K562 (cell line): ENCODE measurements at regions not wholly inside any gene's neighbourhood (a gene's known extent, or its start where the extent isn't known, plus 50 kb on each side); places are given as distances from the start of the nearest gene placed in this dataset.

Experiments
- ATAC-seq: fragments of 200-7000 bp; cut with Tn5 transposase; 3 replicates; pipeline ENCODE4 v1.9.1; 2020; ENCODE audit warnings: moderate library complexity
- BruUV-seq: library from RNA; stranded (reverse); fragments of 400-500 nt; replicated peaks from 2 replicates; lab custom pipeline; 2021; lab: Mats Ljungman, UMichigan
- CTCF ChIA-PET: fragments of 300-600 bp; formaldehyde crosslinking; extraction: SDS; loops from one replicate; lab custom pipeline; 2021; ENCODE audit warnings: low intra/inter-chr PET ratio; lab: Yijun Ruan, JAX
- POLR2A ChIA-PET: fragments of 300-600, 350-650 bp; sonication (Branson Sonifier 250); formaldehyde crosslinking; extraction: SDS; loops from one replicate; lab custom pipeline; 2021; ENCODE audit warnings: antibody characterized with exemption, inconsistent platforms; lab: Yijun Ruan, JAX
- DNase-seq, 4 experiments: peaks; one replicate each; pipeline versions ENCODE4 v3.0.0 to v3.0.0-alpha.2; 2011 to 2018; ENCODE audit warnings: low spot score in 3 of 4, mixed read lengths in 3 of 4; ENCODE audit errors: extremely low read depth in 1 of 4
- FAIRE-seq: peaks from 2 replicates; lab custom pipeline; 2011; peaks lifted over from hg19 to GRCh38; lab: Jason Lieb, UNC
- H2AFZ ChIP-seq: 2 replicates; pipeline ENCODE4 v1.6.0; 2011; ENCODE audit warnings: low read depth, low read length, control low read depth, inconsistent platforms
- H3K27ac ChIP-seq: fragments of 200-600 bp; 3 replicates; pipeline ENCODE4 v1.8.0; 2011; ENCODE audit warnings: low read depth, mild to moderate bottlenecking, control low read depth, inconsistent platforms, low read length, moderate library complexity, mixed read lengths; ENCODE audit errors: extremely low read depth
- H3K27me3 ChIP-seq, 2 experiments: fragments of 300-600 bp in 1 of 2; 2 replicates in 1 of 2; 3 replicates in 1 of 2; pipeline versions ENCODE4 v1.6.0 to v1.8.0; 2011; ENCODE audit warnings: inconsistent platforms in 2 of 2, low read length in 2 of 2, mild to moderate bottlenecking in 1 of 2, mixed read lengths in 1 of 2, moderate library complexity in 1 of 2; ENCODE audit not compliant: control insufficient read depth in 2 of 2, insufficient read depth in 2 of 2
- H3K36me3 ChIP-seq: fragments of 300-600 bp; 3 replicates; pipeline ENCODE4 v1.8.0; 2011; ENCODE audit warnings: mild to moderate bottlenecking, low read length, inconsistent platforms; ENCODE audit not compliant: control insufficient read depth, insufficient read depth
- H3K4me1 ChIP-seq, 2 experiments: fragments of 200-600 bp in 1 of 2; replicated peaks in 1 of 2; 2 replicates in 1 of 2; 3 replicates in 1 of 2; pipeline versions ENCODE4 v1.5.1 to v1.8.0; 2011; ENCODE audit warnings: inconsistent platforms in 2 of 2, low read length in 2 of 2, mild to moderate bottlenecking in 1 of 2, mixed read lengths in 1 of 2, moderate library complexity in 1 of 2; ENCODE audit not compliant: control insufficient read depth in 2 of 2, insufficient read depth in 2 of 2
- H3K4me2 ChIP-seq: 2 replicates; pipeline ENCODE4 v1.6.1; 2011; ENCODE audit warnings: low read length, control low read depth, inconsistent platforms, mixed read lengths; ENCODE audit not compliant: insufficient read depth
- H3K4me3 ChIP-seq: fragments of 200-600 bp; sonication (generic), shearing (Covaris generic); 2 replicates; pipeline ENCODE4 v1.5.1; 2016; ENCODE audit warnings: control low read depth, inconsistent platforms
- H3K79me2 ChIP-seq: fragments of 200-600 bp; 3 replicates; pipeline ENCODE4 v1.8.0; 2011; ENCODE audit warnings: low read length, inconsistent platforms; ENCODE audit not compliant: control insufficient read depth, insufficient read depth
- H3K9ac ChIP-seq, 2 experiments: 2 replicates each; pipeline versions ENCODE4 v1.6.0 to v1.6.1; 2011; ENCODE audit warnings: low read depth in 2 of 2, low read length in 2 of 2, control low read depth in 1 of 2, inconsistent platforms in 1 of 2, mild to moderate bottlenecking in 1 of 2, mixed read lengths in 1 of 2; ENCODE audit not compliant: insufficient read depth in 1 of 2
- H3K9me1 ChIP-seq: one replicate; pipeline ENCODE4 v1.6.0; 2011; ENCODE audit warnings: inconsistent platforms, mild to moderate bottlenecking, low read length, moderate library complexity; ENCODE audit not compliant: control insufficient read depth, insufficient read depth
- H3K9me3 ChIP-seq: replicated peaks from 2 replicates; pipeline ENCODE4 v1.5.1; 2011; ENCODE audit warnings: low read depth, low read length, inconsistent platforms; ENCODE audit not compliant: control insufficient read depth, insufficient read depth
- H4K20me1 ChIP-seq: replicated peaks from 2 replicates; pipeline ENCODE4 v1.6.1; 2011; ENCODE audit warnings: low read length, inconsistent platforms, mixed read lengths; ENCODE audit not compliant: control insufficient read depth, insufficient read depth
- BMI1 ChIP-seq: fragments of 150-350 bp; IDR thresholded peaks from 2 replicates; pipeline ENCODE4 v1.6.1; 2014; ENCODE audit warnings: low read length
- COPS2 ChIP-seq: fragments of 450-650 bp; conservative IDR thresholded peaks from 2 replicates; pipeline ENCODE4 v1.6.1; 2016; ENCODE audit warnings: mild to moderate bottlenecking, moderate library complexity
- FOXK1 ChIP-seq: sonication (generic); formaldehyde crosslinking; IDR thresholded peaks from 2 replicates; pipeline ENCODE4 v1.8.0; 2022; ENCODE audit warnings: missing genetic modification reagents, mild to moderate bottlenecking, borderline replicate concordance
- HNRNPH1 ChIP-seq: fragments of 200-400 bp; formaldehyde crosslinking; optimal IDR thresholded peaks from 2 replicates; pipeline ENCODE3; 2017; ENCODE audit warnings: low read depth, mild to moderate bottlenecking, low read length, moderate library complexity
- KLF10 ChIP-seq: fragments of 250-450 bp; sonication (Bioruptor Pico); IDR thresholded peaks from 2 replicates; pipeline ENCODE4 v1.6.1; 2021; ENCODE audit warnings: matching md5 sums
- L3MBTL2 ChIP-seq: fragments of 450-650 bp; IDR thresholded peaks from 2 replicates; pipeline ENCODE4 v1.6.1; 2016; ENCODE audit warnings: mild to moderate bottlenecking, moderate library complexity
- POU5F1 ChIP-seq: fragments of 150-350 bp; IDR thresholded peaks from 2 replicates; pipeline ENCODE4 v1.6.1; 2014; ENCODE audit warnings: borderline replicate concordance, low read length, low read depth, mild to moderate bottlenecking; ENCODE audit not compliant: partially characterized antibody
- ZBTB17 ChIP-seq: fragments of 450-650 bp; formaldehyde crosslinking; IDR thresholded peaks from 2 replicates; pipeline ENCODE4 v1.4.0; 2020; ENCODE audit warnings: mild to moderate bottlenecking
- ZNF354B ChIP-seq: fragments of 250-450 bp; sonication (Bioruptor Pico); IDR thresholded peaks from 2 replicates; pipeline ENCODE4 v1.4.0; 2020
- ZNF699 ChIP-seq: fragments of 250-450 bp; sonication (Bioruptor Pico); IDR thresholded peaks from 2 replicates; pipeline ENCODE4 v1.8.0; 2021; ENCODE audit warnings: mild to moderate bottlenecking, moderate library complexity; ENCODE audit not compliant: insufficient replicate concordance
- WGBS: fragments of 100-300 bp; shearing (Covaris generic); methylation state at CpG from one replicate; pipeline ENCODE4 v1.1.6; 2016; ENCODE audit warnings: low coverage, mixed read lengths; ENCODE audit not compliant: insufficient coverage; ENCODE audit errors: missing lambda C conversion rate; 5-methylcytosine and 5-hydroxymethylcytosine counted together
- in situ Hi-C: fragments of 300-500 bp; cut with MboI; formaldehyde crosslinking; loops from 4 replicates; pipeline ENCODE4 v1.15.0; 2018; ENCODE audit warnings: inconsistent platforms, mixed read lengths
- intact Hi-C: fragments of 100-400 bp; cut with micrococcal nuclease; formaldehyde crosslinking; loops from 2 replicates; pipeline ENCODE4 v1.14.2; 2022
- TF ChIP-seq, protein P1 (sequence below): sonication (generic); formaldehyde crosslinking; IDR thresholded peaks from 2 replicates; pipeline ENCODE4 v1.8.0; 2022; ENCODE audit warnings: mild to moderate bottlenecking, missing genetic modification reagents
- TF ChIP-seq, protein P2 (sequence below): sonication (generic); formaldehyde crosslinking; IDR thresholded peaks from 2 replicates; pipeline ENCODE4 v1.8.0; 2023; ENCODE audit warnings: mild to moderate bottlenecking, missing genetic modification reagents
- TF ChIP-seq, protein P3 (sequence below), 2 experiments: IDR thresholded peaks; 2 replicates each; pipeline ENCODE4 v1.6.1; 2011; ENCODE audit warnings: borderline replicate concordance in 1 of 2, control low read depth in 1 of 2, low read depth in 1 of 2, low read length in 1 of 2, mild to moderate bottlenecking in 1 of 2, mixed read lengths in 1 of 2, moderate library complexity in 1 of 2; ENCODE audit not compliant: insufficient read depth in 1 of 2, insufficient read length in 1 of 2, poor library complexity in 1 of 2, severe bottlenecking in 1 of 2; ENCODE audit errors: extremely low read depth in 1 of 2

DNA sequence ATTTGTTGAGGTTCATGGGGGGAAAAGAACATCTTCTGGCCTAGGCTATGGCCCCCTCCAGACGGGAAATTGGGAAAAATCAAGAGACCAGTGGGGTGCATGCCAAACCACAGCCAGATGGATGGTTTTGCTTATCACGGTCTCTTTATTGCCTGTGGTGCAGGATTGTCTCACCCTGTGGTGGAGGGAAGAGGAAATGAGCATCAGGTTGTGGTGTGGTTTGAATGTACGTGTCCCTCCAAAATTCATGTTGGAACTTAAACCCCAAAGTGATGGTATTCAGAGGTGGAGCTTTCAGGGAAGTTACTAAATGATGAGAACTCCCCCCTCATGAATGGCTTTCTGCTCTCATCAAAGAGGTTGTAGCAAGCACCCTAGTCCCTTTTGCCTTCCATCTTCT, 525.7 kb downstream of the NPHP4 start:
- POLR2A ChIA-PET, result no interaction called here
- no peak for ATAC-seq
- BruUV-seq, result no TSS peak

More for the DNA sequence above, 525.7 kb downstream of the NPHP4 start:
- no peak for TF ChIP-seq COPS2
- TF ChIP-seq ZNF699 (CRISPR knock-in tag), result no peak
- TF ChIP-seq HNRNPH1, result no peak
- TF ChIP-seq L3MBTL2, result no peak
- TF ChIP-seq ZBTB17 (CRISPR knock-in tag), result no peak
- no peak for TF ChIP-seq POU5F1
- TF ChIP-seq, protein P1, sequence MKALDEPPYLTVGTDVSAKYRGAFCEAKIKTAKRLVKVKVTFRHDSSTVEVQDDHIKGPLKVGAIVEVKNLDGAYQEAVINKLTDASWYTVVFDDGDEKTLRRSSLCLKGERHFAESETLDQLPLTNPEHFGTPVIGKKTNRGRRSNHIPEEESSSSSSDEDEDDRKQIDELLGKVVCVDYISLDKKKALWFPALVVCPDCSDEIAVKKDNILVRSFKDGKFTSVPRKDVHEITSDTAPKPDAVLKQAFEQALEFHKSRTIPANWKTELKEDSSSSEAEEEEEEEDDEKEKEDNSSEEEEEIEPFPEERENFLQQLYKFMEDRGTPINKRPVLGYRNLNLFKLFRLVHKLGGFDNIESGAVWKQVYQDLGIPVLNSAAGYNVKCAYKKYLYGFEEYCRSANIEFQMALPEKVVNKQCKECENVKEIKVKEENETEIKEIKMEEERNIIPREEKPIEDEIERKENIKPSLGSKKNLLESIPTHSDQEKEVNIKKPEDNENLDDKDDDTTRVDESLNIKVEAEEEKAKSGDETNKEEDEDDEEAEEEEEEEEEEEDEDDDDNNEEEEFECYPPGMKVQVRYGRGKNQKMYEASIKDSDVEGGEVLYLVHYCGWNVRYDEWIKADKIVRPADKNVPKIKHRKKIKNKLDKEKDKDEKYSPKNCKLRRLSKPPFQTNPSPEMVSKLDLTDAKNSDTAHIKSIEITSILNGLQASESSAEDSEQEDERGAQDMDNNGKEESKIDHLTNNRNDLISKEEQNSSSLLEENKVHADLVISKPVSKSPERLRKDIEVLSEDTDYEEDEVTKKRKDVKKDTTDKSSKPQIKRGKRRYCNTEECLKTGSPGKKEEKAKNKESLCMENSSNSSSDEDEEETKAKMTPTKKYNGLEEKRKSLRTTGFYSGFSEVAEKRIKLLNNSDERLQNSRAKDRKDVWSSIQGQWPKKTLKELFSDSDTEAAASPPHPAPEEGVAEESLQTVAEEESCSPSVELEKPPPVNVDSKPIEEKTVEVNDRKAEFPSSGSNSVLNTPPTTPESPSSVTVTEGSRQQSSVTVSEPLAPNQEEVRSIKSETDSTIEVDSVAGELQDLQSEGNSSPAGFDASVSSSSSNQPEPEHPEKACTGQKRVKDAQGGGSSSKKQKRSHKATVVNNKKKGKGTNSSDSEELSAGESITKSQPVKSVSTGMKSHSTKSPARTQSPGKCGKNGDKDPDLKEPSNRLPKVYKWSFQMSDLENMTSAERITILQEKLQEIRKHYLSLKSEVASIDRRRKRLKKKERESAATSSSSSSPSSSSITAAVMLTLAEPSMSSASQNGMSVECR (CRISPR knock-in tag), result no peak
- no peak for TF ChIP-seq BMI1
- TF ChIP-seq, protein P2, sequence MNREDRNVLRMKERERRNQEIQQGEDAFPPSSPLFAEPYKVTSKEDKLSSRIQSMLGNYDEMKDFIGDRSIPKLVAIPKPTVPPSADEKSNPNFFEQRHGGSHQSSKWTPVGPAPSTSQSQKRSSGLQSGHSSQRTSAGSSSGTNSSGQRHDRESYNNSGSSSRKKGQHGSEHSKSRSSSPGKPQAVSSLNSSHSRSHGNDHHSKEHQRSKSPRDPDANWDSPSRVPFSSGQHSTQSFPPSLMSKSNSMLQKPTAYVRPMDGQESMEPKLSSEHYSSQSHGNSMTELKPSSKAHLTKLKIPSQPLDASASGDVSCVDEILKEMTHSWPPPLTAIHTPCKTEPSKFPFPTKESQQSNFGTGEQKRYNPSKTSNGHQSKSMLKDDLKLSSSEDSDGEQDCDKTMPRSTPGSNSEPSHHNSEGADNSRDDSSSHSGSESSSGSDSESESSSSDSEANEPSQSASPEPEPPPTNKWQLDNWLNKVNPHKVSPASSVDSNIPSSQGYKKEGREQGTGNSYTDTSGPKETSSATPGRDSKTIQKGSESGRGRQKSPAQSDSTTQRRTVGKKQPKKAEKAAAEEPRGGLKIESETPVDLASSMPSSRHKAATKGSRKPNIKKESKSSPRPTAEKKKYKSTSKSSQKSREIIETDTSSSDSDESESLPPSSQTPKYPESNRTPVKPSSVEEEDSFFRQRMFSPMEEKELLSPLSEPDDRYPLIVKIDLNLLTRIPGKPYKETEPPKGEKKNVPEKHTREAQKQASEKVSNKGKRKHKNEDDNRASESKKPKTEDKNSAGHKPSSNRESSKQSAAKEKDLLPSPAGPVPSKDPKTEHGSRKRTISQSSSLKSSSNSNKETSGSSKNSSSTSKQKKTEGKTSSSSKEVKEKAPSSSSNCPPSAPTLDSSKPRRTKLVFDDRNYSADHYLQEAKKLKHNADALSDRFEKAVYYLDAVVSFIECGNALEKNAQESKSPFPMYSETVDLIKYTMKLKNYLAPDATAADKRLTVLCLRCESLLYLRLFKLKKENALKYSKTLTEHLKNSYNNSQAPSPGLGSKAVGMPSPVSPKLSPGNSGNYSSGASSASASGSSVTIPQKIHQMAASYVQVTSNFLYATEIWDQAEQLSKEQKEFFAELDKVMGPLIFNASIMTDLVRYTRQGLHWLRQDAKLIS (CRISPR knock-in tag), result no peak
- no peak for TF ChIP-seq KLF10 (CRISPR knock-in tag)
- TF ChIP-seq, protein P3, sequence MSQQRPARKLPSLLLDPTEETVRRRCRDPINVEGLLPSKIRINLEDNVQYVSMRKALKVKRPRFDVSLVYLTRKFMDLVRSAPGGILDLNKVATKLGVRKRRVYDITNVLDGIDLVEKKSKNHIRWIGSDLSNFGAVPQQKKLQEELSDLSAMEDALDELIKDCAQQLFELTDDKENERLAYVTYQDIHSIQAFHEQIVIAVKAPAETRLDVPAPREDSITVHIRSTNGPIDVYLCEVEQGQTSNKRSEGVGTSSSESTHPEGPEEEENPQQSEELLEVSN (IDR thresholded peaks at IDR 0.05; ENCODE audit: borderline replicate concordance in 1 of 2, extremely low read depth in 1 of 2, insufficient read depth in 1 of 2, insufficient read length in 1 of 2, low read depth in 1 of 2, low read length in 1 of 2, poor library complexity in 1 of 2, severe bottlenecking in 1 of 2), result no peak
- no peak for TF ChIP-seq ZNF354B (CRISPR knock-in tag)
- no peak for TF ChIP-seq FOXK1 (CRISPR knock-in tag)
- in situ Hi-C loops, result no loop called here
- no peak overlapping the region for H3K4me2 ChIP-seq
- H3K79me2 ChIP-seq, result no peaks in the 10 kb centered on the region
- peaks cover 0 to 19% of the 10 kb centered on the region in 2 experiments; a peak in 1 of 5 replicates for H3K27me3 ChIP-seq
- H4K20me1 ChIP-seq, result no peaks in the 10 kb centered on the region; the same call in 1 of the 2 replicates
- no peaks in the 10 kb centered on the region for H3K4me1 ChIP-seq
- H3K9me3 ChIP-seq, result no peaks in the 10 kb centered on the region
- CTCF ChIA-PET, result no interaction called here
- no peak overlapping the region for H2AFZ ChIP-seq
- WGBS, result 0% methylated on average over 3 of the region's 3 CpGs
- no peaks in the 10 kb centered on the region for H3K9me1 ChIP-seq
- DNase-seq (no peak), FAIRE-seq (no peak)
- H3K36me3 ChIP-seq, result no peaks in the 10 kb centered on the region
- no peak overlapping the region for H3K4me3 ChIP-seq
- H3K9ac ChIP-seq, result no peak overlapping the region
- intact Hi-C loops, result no loop called here
- no peak overlapping the region for H3K27ac ChIP-seq
